ENCODE measurements at regions not wholly inside any gene's neighbourhood (a gene's known extent, or its start where the extent isn't known, plus 50 kb on each side); places are given as distances from the start of the nearest gene placed in this dataset.

DNA sequence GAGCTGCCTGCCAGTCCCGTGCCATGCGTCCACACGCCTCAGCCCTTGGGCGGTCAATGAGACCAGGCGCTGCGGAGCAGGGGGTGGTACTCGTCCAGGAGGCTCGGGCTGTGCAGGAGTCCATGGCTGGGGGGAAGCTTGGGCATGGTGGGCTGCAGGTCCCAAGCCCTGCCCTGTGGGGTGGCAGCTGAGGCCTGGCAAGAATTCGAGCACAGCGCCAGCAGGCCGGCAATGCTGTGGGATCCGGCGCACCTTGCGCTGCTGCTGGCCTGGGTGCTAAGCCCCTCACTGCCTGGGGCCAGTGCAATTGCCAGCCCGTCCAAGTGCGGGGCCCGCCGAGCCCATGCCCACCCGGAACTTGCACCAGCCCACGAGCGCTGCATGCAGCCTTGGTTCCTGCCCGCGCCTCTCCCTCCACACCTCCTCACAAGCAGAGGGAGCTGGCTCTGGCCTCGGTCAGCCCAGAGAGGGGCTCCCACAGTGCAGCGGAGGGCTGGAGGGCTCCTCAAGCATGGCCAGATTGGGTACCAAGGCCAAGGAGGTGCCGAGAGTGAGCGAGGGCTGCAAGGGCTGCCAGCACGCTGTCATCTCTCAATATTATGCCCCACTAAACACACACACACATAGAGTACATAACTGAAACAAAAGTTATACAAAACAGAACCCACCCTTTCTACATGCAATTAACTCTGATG is 307.7 kb downstream of the LMO4 start:
- TF ChIP-seq, protein P1, sequence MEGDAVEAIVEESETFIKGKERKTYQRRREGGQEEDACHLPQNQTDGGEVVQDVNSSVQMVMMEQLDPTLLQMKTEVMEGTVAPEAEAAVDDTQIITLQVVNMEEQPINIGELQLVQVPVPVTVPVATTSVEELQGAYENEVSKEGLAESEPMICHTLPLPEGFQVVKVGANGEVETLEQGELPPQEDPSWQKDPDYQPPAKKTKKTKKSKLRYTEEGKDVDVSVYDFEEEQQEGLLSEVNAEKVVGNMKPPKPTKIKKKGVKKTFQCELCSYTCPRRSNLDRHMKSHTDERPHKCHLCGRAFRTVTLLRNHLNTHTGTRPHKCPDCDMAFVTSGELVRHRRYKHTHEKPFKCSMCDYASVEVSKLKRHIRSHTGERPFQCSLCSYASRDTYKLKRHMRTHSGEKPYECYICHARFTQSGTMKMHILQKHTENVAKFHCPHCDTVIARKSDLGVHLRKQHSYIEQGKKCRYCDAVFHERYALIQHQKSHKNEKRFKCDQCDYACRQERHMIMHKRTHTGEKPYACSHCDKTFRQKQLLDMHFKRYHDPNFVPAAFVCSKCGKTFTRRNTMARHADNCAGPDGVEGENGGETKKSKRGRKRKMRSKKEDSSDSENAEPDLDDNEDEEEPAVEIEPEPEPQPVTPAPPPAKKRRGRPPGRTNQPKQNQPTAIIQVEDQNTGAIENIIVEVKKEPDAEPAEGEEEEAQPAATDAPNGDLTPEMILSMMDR (IDR thresholded peaks at IDR 0.05), result no peak
- no peak for TF ChIP-seq POLR2A (IDR thresholded peaks at IDR 0.05)

Measured in testis (tissue), 2 donors.